WTC11 (cell line): ENCODE measurements at regions not wholly inside any gene's neighbourhood (a gene's known extent, or its start where the extent isn't known, plus 50 kb on each side); places are given as distances from the start of the nearest gene placed in this dataset.

ENCODE experiments used
- CBFB ChIP-seq: sonication (generic); formaldehyde crosslinking; IDR thresholded peaks from 2 replicates; pipeline ENCODE4 v1.8.1; 2022; ENCODE audit warnings: mild to moderate bottlenecking, low read depth, missing genetic modification reagents
- SMAD3 ChIP-seq: sonication (generic); formaldehyde crosslinking; IDR thresholded peaks from 2 replicates; pipeline ENCODE4 v1.8.0; 2022; ENCODE audit warnings: missing genetic modification reagents, mild to moderate bottlenecking, borderline replicate concordance
- ZBTB21 ChIP-seq: sonication (generic); formaldehyde crosslinking; IDR thresholded peaks from 2 replicates; pipeline ENCODE4 v1.8.1; 2023; ENCODE audit warnings: mild to moderate bottlenecking, missing genetic modification reagents, borderline replicate concordance
- TF ChIP-seq, protein P1 (sequence below): fragments of 200-600 bp; IDR thresholded peaks from 2 replicates; pipeline ENCODE4 v1.8.0; 2022; ENCODE audit warnings: antibody characterized with exemption
- TF ChIP-seq, protein P2 (sequence below): sonication (generic); formaldehyde crosslinking; IDR thresholded peaks from 2 replicates; pipeline ENCODE4 v1.8.0; 2022; ENCODE audit warnings: mild to moderate bottlenecking, missing genetic modification reagents

DNA sequence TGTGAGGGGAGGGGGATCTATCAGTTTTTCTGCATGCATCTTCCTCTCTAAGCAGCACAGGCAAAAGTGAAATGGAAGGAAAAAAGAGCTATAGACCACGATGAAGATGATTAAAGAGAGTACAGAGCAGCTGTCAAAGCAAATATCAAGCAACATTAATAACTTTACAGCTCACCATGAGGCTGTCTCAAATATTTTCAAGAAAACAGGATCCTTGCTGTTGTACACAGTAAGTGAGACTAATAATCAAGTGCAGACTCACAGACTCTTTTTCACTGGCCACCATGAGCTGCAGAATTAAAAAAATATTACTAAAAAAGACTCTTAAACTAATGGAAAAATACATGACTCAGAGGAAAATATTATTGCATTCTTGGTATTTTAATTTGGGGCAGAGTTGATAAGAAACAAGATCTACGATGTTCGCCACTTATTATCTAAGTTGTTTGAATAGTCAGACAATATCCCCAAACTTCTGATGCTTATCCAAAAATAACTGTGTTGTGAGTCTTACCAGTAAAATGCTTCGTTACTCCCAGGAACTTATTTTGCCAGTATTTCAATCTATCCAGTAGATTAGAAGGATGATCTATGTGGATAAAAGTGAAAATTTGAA is 817.5 kb upstream of the ALCAM start:
- TF ChIP-seq CBFB (CRISPR knock-in tag): no peak
- TF ChIP-seq, protein P1, sequence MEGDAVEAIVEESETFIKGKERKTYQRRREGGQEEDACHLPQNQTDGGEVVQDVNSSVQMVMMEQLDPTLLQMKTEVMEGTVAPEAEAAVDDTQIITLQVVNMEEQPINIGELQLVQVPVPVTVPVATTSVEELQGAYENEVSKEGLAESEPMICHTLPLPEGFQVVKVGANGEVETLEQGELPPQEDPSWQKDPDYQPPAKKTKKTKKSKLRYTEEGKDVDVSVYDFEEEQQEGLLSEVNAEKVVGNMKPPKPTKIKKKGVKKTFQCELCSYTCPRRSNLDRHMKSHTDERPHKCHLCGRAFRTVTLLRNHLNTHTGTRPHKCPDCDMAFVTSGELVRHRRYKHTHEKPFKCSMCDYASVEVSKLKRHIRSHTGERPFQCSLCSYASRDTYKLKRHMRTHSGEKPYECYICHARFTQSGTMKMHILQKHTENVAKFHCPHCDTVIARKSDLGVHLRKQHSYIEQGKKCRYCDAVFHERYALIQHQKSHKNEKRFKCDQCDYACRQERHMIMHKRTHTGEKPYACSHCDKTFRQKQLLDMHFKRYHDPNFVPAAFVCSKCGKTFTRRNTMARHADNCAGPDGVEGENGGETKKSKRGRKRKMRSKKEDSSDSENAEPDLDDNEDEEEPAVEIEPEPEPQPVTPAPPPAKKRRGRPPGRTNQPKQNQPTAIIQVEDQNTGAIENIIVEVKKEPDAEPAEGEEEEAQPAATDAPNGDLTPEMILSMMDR: no peak
- TF ChIP-seq, protein P2, sequence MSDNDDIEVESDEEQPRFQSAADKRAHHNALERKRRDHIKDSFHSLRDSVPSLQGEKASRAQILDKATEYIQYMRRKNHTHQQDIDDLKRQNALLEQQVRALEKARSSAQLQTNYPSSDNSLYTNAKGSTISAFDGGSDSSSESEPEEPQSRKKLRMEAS (CRISPR knock-in tag): no peak
- TF ChIP-seq ZBTB21 (CRISPR knock-in tag): no peak
- no peak for TF ChIP-seq SMAD3 (CRISPR knock-in tag)
